GM20000 (cell line): ENCODE measurements at regions not wholly inside any gene's neighbourhood (a gene's known extent, or its start where the extent isn't known, plus 50 kb on each side); places are given as distances from the start of the nearest gene placed in this dataset.

Experiments used
- DNase-seq: peaks from one replicate; pipeline ENCODE4 v3.0.0; 2012; ENCODE audit warnings: low spot score
- CTCF ChIP-seq: IDR thresholded peaks from 2 replicates; pipeline ENCODE4 v1.5.1; 2012; ENCODE audit warnings: mild to moderate bottlenecking, control low read depth; ENCODE audit errors: extremely low read depth, missing control alignments

GRCh38 chr5:51872144-51872543, 488.9 kb downstream of the ISL1 start:
- TF ChIP-seq CTCF, result no peak
- no peak for DNase-seq

GRCh38 chr5:51881901-51882300, 498.7 kb downstream of the ISL1 start:
- no peak for TF ChIP-seq CTCF
- no peak for DNase-seq

DNA sequence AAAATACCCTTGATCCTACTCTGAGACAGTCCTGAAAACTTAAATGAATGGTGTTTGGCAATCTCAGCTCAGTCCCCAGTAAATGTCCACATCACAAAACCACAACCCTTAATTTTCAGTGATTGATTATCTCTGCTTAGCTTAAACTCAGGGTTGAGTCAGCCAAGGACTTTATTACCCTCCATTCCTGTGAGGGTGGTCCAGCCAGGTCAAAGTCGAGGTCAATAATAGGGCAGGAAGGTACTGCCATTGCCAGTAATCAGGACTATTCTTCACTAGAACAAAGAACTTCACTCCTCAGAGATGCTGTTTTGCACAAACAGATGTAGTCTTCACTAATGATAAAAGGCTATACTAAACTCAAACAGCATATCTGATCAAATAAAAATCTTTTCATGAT, 499.4 kb downstream of the ISL1 start:
- no peak for TF ChIP-seq CTCF
- DNase-seq, result no peak

DNA sequence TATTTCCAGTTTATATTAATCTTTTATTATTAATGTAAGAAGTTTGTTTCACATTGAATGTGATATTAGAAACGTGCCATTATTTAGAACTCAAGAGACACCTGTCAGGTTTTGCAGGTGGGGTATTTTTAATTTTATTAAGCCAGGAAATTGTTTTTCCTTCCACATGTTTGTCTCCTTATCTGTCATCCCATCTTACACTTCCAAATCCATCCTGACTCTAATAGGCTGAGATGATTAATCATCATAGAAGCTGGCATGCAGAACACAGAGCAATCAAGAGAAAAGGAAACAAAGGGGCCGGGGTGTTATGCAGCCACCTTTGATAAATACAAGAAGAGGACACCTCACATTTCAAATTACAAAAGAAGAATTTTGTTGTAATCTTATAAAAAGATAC, 506.5 kb downstream of the ISL1 start:
- no peak for DNase-seq
- TF ChIP-seq CTCF, result no peak

- DNase-seq, result no peak
- no peak for TF ChIP-seq CTCF
These were observed 507.3 kb downstream of the ISL1 start for GRCh38 chr5:51890435-51891116.

DNA sequence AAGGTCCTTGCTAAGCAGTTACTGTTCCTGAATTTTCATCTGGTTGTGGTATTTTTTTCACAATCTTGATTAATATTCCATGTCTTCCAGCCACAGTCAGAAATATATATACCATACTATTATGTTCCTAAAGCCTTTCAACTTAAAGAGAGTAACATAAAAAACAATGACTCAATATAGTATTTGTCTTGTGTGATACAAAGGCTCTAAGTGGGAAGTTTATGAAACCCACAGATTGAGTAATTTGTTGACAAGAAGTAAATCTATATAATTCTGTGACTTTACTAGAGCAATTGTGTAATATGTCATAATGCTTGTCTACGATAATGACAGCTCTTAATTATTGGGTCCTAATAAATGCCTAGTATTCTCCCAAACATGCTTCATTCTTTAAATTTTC, 509.4 kb downstream of the ISL1 start:
- no peak for TF ChIP-seq CTCF
- no peak for DNase-seq

DNA sequence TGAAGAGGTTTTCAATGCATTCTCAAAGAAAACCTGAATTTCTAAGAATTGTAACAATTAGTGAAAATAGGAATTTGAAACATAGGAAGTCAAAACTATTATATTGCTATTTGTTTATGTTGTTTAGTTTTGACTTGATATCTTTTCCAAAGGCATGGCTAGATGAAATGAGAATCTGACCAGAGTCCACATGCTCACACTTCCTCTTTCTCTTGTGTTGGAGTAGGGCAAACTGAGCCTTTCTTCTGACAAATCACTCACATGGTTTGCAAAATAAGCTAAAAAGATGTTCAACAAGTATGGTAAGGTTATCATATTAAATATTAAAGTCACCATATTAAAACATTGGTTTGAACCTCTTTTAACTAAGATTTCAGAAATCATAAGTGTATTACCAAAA, 512.6 kb downstream of the ISL1 start:
- no peak for DNase-seq

More for the DNA sequence above, 512.6 kb downstream of the ISL1 start:
- TF ChIP-seq CTCF, result no peak
